ENCODE measurements at regions not wholly inside any gene's neighbourhood (a gene's known extent, or its start where the extent isn't known, plus 50 kb on each side); places are given as distances from the start of the nearest gene placed in this dataset.
"Not testable (repeated sequence)": the region's sequence is repeated elsewhere in the genome, so short reads cannot be mapped to it uniquely, and the experiment has no call there.

- no peaks in the 10 kb centered on the region for H3K27me3 ChIP-seq (ENCODE audit: control insufficient read depth, insufficient read depth, low read length)
- H3K9me3 ChIP-seq (ENCODE audit: control insufficient read depth, insufficient read depth, low read length), result no peaks in the 10 kb centered on the region
- H3K27ac ChIP-seq (ENCODE audit: low read length), result no peak overlapping the region
- H3K4me3 ChIP-seq (ENCODE audit: low read length), result no peak overlapping the region
- WGBS (ENCODE audit: insufficient coverage, insufficient read length), result no CpG with 5 or more reads among the region's 5 CpGs
- no peaks in the 10 kb centered on the region for H3K36me3 ChIP-seq (ENCODE audit: control insufficient read depth, insufficient read depth, low read length)
- no peak for DNase-seq (ENCODE audit: low read depth, low spot score)
- no peaks in the 10 kb centered on the region for H3K4me1 ChIP-seq (ENCODE audit: control insufficient read depth, insufficient read depth, low read length)
Measured at GRCh38 chr13:54004026-54004699, 975.5 kb downstream of the OLFM4 start.

DNA sequence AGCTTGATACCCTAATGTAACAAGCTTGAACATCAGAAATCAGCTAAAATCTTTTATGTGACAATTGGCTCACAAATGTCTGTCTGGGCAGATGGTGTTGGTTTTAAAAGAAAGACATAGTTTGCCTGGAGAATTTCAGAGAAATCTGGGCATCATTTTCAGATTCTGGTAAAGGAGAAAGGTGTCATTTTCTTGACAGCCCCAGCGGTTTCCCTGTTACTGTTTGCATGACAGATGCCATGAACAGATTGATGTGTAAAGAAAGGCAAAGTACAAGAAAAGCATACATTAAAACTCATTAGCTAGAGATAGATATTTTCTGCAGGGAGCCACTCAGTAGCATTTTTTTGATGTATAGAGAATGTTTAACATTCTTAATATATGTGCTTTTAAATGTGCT, 987.9 kb downstream of the OLFM4 start:
- DNase-seq (ENCODE audit: low read depth, low spot score), result no peak
- Histone ChIP-seq H3K9me3 (ENCODE audit: control insufficient read depth, insufficient read depth, low read length) (no peaks in the 10 kb centered on the region), H3K4me1 (ENCODE audit: control insufficient read depth, insufficient read depth, low read length) (no peaks in the 10 kb centered on the region), H3K4me3 (ENCODE audit: low read length) (no peak overlapping the region), H3K36me3 (ENCODE audit: control insufficient read depth, insufficient read depth, low read length) (no peaks in the 10 kb centered on the region), H3K27ac (ENCODE audit: low read length) (no peak overlapping the region), H3K27me3 (ENCODE audit: control insufficient read depth, insufficient read depth, low read length) (no peaks in the 10 kb centered on the region)
- WGBS (ENCODE audit: insufficient coverage, insufficient read length), result no CpG with 5 or more reads among the region's 1 CpG

GRCh38 chr13:54018485-54018884, 989.9 kb downstream of the OLFM4 start:
- Histone ChIP-seq H3K27me3 (ENCODE audit: control insufficient read depth, insufficient read depth, low read length) (no peaks in the 10 kb centered on the region), H3K9me3 (ENCODE audit: control insufficient read depth, insufficient read depth, low read length) (no peaks in the 10 kb centered on the region), H3K4me1 (ENCODE audit: control insufficient read depth, insufficient read depth, low read length) (no peaks in the 10 kb centered on the region), H3K4me3 (ENCODE audit: low read length) (no peak overlapping the region), H3K36me3 (ENCODE audit: control insufficient read depth, insufficient read depth, low read length) (no peaks in the 10 kb centered on the region), H3K27ac (ENCODE audit: low read length) (no peak overlapping the region)
- DNase-seq (ENCODE audit: low read depth, low spot score), result no peak
- WGBS (ENCODE audit: insufficient coverage, insufficient read length), result no CpG with 5 or more reads among the region's 3 CpGs

DNA sequence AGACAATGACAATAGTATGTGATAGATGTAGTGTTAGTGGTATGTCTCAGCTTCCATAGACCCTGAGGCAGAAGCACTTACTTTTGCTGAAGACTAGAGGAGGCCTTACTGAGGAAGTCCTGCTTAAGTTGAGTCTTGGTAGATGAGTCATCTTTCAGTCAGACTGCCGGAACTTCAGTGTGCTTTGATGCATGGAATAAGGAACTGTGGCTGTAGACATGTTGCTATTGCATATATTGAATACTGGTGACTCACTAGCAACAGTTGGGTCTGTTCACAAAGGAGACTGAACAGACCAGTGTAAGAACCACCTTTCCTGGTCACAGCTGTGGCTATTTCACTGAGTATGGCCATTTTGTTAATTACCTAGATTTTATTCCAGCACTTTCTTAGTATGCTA, 1000.6 kb downstream of the OLFM4 start:
- no peak overlapping the region for H3K27ac ChIP-seq (ENCODE audit: low read length)
- WGBS (ENCODE audit: insufficient coverage, insufficient read length), result no CpG with 5 or more reads among the region's 1 CpG
- no peaks in the 10 kb centered on the region for H3K27me3 ChIP-seq (ENCODE audit: control insufficient read depth, insufficient read depth, low read length)
- peaks cover 4% of the 10 kb centered on the region for H3K9me3 ChIP-seq (ENCODE audit: control insufficient read depth, insufficient read depth, low read length)
- no peak for DNase-seq (ENCODE audit: low read depth, low spot score)
- no peaks in the 10 kb centered on the region for H3K36me3 ChIP-seq (ENCODE audit: control insufficient read depth, insufficient read depth, low read length)
- H3K4me3 ChIP-seq (ENCODE audit: low read length), result no peak overlapping the region
- no peaks in the 10 kb centered on the region for H3K4me1 ChIP-seq (ENCODE audit: control insufficient read depth, insufficient read depth, low read length)

DNA sequence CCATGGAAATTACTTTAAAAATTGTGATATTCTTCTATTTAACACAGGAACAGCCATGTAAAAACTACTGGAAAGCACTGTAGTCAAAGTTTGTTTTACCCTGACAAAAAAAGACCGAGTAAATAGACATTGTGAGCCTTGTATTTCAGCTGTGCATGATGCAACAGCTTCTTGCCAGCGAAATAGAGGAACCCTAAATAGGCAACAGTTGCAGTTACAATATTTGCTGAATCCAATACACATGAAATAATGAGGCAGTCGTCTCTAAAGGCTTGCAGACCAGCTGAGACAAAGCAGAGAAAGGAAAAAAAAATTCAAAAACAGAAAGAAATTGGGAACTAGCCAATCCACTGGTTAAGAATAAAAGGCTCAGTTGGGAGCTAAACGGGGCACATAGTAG, 1001.1 kb downstream of the OLFM4 start:
- Histone ChIP-seq H3K36me3 (ENCODE audit: control insufficient read depth, insufficient read depth, low read length) (no peaks in the 10 kb centered on the region), H3K4me1 (ENCODE audit: control insufficient read depth, insufficient read depth, low read length) (no peaks in the 10 kb centered on the region), H3K27me3 (ENCODE audit: control insufficient read depth, insufficient read depth, low read length) (no peaks in the 10 kb centered on the region), H3K4me3 (ENCODE audit: low read length) (no peak overlapping the region), H3K9me3 (ENCODE audit: control insufficient read depth, insufficient read depth, low read length) (peaks cover 4% of the 10 kb centered on the region), H3K27ac (ENCODE audit: low read length) (no peak overlapping the region)
- no CpG with 5 or more reads among the region's 4 CpGs for WGBS (ENCODE audit: insufficient coverage, insufficient read length)
- no peak for DNase-seq (ENCODE audit: low read depth, low spot score)

DNA sequence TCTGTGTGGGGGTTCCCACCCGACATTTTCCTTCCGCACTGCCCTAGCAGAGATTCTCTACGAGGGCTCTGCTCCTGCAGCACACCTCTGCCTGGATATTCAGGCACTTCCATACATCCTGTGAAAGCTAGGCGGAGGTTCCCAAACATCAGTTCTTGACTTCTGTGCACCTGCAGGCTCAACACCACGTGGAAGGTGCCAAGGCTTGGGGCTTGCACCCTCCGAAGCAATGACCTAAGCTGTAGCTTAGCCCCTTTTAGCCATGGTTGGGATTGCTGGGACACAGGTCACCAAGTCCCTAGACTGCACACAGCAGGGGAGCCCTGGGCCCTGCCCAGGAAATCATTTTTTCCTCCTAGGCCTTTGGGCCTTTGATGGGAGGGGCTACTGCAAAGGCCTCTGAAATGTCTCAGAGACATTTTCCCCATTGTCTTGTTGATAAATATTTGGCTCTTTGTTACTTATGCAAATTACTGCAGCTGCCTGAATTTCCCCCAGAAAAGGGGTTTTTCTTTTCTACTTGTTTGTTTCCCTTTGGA, 1004.8 kb downstream of the OLFM4 start:
- H3K9me3 ChIP-seq (ENCODE audit: control insufficient read depth, insufficient read depth, low read length), result peaks cover 4% of the 10 kb centered on the region
- H3K4me3 ChIP-seq (ENCODE audit: low read length), result no peak overlapping the region
- H3K27me3 ChIP-seq (ENCODE audit: control insufficient read depth, insufficient read depth, low read length), result no peaks in the 10 kb centered on the region
- no CpG with 5 or more reads among the region's 6 CpGs for WGBS (ENCODE audit: insufficient coverage, insufficient read length)
- H3K4me1 ChIP-seq (ENCODE audit: control insufficient read depth, insufficient read depth, low read length), result no peaks in the 10 kb centered on the region
- H3K27ac ChIP-seq (ENCODE audit: low read length), result no peak overlapping the region
- no peaks in the 10 kb centered on the region for H3K36me3 ChIP-seq (ENCODE audit: control insufficient read depth, insufficient read depth, low read length)
- DNase-seq (ENCODE audit: low read depth, low spot score), result no peak

DNA sequence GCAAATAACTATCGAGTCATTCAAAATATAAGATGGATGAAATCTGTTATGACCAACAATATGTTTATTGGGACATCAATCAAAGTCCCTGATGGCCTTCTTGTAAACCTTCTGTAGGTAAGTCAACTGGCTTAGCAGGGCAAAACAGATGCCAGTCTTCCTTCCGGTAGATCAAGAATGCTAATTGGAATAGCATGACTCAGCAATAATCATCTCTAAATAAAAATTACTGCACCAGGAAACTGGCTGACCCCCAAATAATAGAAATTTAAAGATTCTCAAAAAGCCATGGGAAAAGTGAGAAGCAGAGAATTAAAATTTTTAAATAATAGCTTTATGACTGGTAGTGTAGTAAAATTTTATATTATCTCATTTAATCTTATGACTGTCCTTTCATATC, 1005.4 kb downstream of the OLFM4 start:
- WGBS (ENCODE audit: insufficient coverage, insufficient read length), result no CpG with 5 or more reads among the region's 2 CpGs
- Histone ChIP-seq H3K4me1 (ENCODE audit: control insufficient read depth, insufficient read depth, low read length) (no peaks in the 10 kb centered on the region), H3K36me3 (ENCODE audit: control insufficient read depth, insufficient read depth, low read length) (no peaks in the 10 kb centered on the region), H3K27ac (ENCODE audit: low read length) (no peak overlapping the region), H3K9me3 (ENCODE audit: control insufficient read depth, insufficient read depth, low read length) (peaks cover 4% of the 10 kb centered on the region), H3K4me3 (ENCODE audit: low read length) (no peak overlapping the region), H3K27me3 (ENCODE audit: control insufficient read depth, insufficient read depth, low read length) (no peaks in the 10 kb centered on the region)
- no peak for DNase-seq (ENCODE audit: low read depth, low spot score)

GRCh38 chr13:54057416-54057815, 1028.8 kb downstream of the OLFM4 start:
- no CpG with 5 or more reads among the region's 5 CpGs for WGBS (ENCODE audit: insufficient coverage, insufficient read length)

DNA sequence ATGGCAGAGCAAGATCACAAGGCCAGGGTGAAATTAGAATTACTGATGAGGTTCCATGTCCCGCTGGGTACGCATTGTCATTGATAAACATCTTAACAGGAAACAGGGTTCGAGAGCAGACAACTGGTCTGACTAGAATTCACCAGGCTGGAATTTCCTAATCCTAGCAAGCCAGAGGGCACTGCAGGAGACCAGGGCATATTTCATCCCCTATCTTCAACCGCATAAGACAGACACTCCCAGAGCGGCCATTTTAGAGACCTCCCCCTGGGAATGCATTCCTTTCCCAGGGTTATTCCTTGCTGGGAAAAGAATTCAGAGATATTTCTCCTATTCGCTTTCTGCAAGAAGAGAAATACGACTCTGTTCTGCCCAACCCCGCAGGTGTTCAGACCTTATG, 1041.3 kb downstream of the OLFM4 start:
- H3K4me1 ChIP-seq (ENCODE audit: control insufficient read depth, insufficient read depth, low read length); H3K36me3 ChIP-seq (ENCODE audit: control insufficient read depth, insufficient read depth, low read length); H3K27me3 ChIP-seq (ENCODE audit: control insufficient read depth, insufficient read depth, low read length); H3K4me3 ChIP-seq (ENCODE audit: low read length); H3K9me3 ChIP-seq (ENCODE audit: control insufficient read depth, insufficient read depth, low read length); H3K27ac ChIP-seq (ENCODE audit: low read length); DNase-seq (ENCODE audit: low read depth, low spot score): not testable (repeated sequence)
- WGBS (ENCODE audit: insufficient coverage, insufficient read length), result no CpG with 5 or more reads among the region's 8 CpGs

More at GRCh38 chr13:54057416-54057815, 1028.8 kb downstream of the OLFM4 start:
- not testable (repeated sequence) for DNase-seq (ENCODE audit: low read depth, low spot score); H3K4me1 ChIP-seq (ENCODE audit: control insufficient read depth, insufficient read depth, low read length); H3K27me3 ChIP-seq (ENCODE audit: control insufficient read depth, insufficient read depth, low read length); H3K9me3 ChIP-seq (ENCODE audit: control insufficient read depth, insufficient read depth, low read length); H3K4me3 ChIP-seq (ENCODE audit: low read length); H3K27ac ChIP-seq (ENCODE audit: low read length); H3K36me3 ChIP-seq (ENCODE audit: control insufficient read depth, insufficient read depth, low read length)

GRCh38 chr13:54077569-54077968, 1049.0 kb downstream of the OLFM4 start:
- H3K36me3 ChIP-seq (ENCODE audit: control insufficient read depth, insufficient read depth, low read length), result no peaks in the 10 kb centered on the region
- no peak for DNase-seq (ENCODE audit: low read depth, low spot score)

GRCh38 chr13:54078271-54078870, 1049.8 kb downstream of the OLFM4 start:
- no peak for DNase-seq (ENCODE audit: low read depth, low spot score)
- Histone ChIP-seq H3K27ac (ENCODE audit: low read length) (no peak overlapping the region), H3K4me1 (ENCODE audit: control insufficient read depth, insufficient read depth, low read length) (no peaks in the 10 kb centered on the region), H3K27me3 (ENCODE audit: control insufficient read depth, insufficient read depth, low read length) (no peaks in the 10 kb centered on the region), H3K4me3 (ENCODE audit: low read length) (no peak overlapping the region), H3K9me3 (ENCODE audit: control insufficient read depth, insufficient read depth, low read length) (no peaks in the 10 kb centered on the region), H3K36me3 (ENCODE audit: control insufficient read depth, insufficient read depth, low read length) (no peaks in the 10 kb centered on the region)
- no CpG with 5 or more reads among the region's 3 CpGs for WGBS (ENCODE audit: insufficient coverage, insufficient read length)

More at GRCh38 chr13:54077569-54077968, 1049.0 kb downstream of the OLFM4 start:
- Histone ChIP-seq H3K27me3 (ENCODE audit: control insufficient read depth, insufficient read depth, low read length) (no peaks in the 10 kb centered on the region), H3K27ac (ENCODE audit: low read length) (no peak overlapping the region), H3K4me1 (ENCODE audit: control insufficient read depth, insufficient read depth, low read length) (no peaks in the 10 kb centered on the region), H3K4me3 (ENCODE audit: low read length) (no peak overlapping the region), H3K9me3 (ENCODE audit: control insufficient read depth, insufficient read depth, low read length) (no peaks in the 10 kb centered on the region)
